AG04449 (cell line): ENCODE measurements at regions not wholly inside any gene's neighbourhood (a gene's known extent, or its start where the extent isn't known, plus 50 kb on each side); places are given as distances from the start of the nearest gene placed in this dataset.
"Not testable (repeated sequence)": the region's sequence is repeated elsewhere in the genome, so short reads cannot be mapped to it uniquely, and the experiment has no call there.

Experiments used
- CTCF ChIA-PET: fragments of 350-600 bp; formaldehyde crosslinking; extraction: SDS; loops from one replicate; lab custom pipeline; 2021; ENCODE audit warnings: antibody characterized with exemption; lab: Yijun Ruan, JAX
- POLR2A ChIA-PET: fragments of 400-600, 350-600 bp; formaldehyde crosslinking; extraction: SDS; loops from one replicate; lab custom pipeline; 2020; ENCODE audit warnings: antibody characterized with exemption, inconsistent platforms; lab: Yijun Ruan, JAX
- DNase-seq: peaks from one replicate; pipeline ENCODE4 v3.0.0-alpha.2; 2010; ENCODE audit warnings: low read depth, low spot score
- H3K4me3 ChIP-seq: 2 replicates; pipeline ENCODE4 v1.5.1; 2011; ENCODE audit warnings: low read depth, mild to moderate bottlenecking, control low read depth, low read length
- CTCF ChIP-seq: IDR thresholded peaks from one replicate; pipeline ENCODE4 v1.5.1; 2011; ENCODE audit warnings: mild to moderate bottlenecking, moderate library complexity, low read length, control low read depth, inconsistent platforms; ENCODE audit not compliant: insufficient read depth; ENCODE audit errors: missing control alignments

- CTCF ChIA-PET, POLR2A ChIA-PET, H3K4me3 ChIP-seq, DNase-seq: not testable (repeated sequence)
Measured at GRCh38 chr1:214095896-214096295, 108.1 kb downstream of the PROX1 start.

DNA sequence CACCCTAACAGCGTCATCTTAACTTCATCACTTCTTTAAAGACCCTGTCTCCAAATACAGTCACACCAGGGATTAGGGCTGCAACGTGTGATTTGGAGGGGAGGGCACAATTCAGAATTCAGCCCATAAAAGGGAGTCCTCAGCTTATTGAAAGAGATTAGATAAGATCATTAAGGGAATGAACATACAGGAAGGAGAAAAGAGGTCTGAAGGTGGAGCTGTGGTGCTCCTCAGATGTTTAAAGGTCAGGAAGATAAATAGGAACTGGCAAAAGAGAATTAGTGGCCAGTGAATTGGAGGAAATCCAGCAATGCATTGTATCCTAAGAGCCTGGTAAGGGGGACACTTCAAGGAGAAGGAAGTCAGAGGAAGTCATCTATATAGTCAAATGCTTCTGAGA, 113.5 kb downstream of the PROX1 start:
- TF ChIP-seq CTCF, result no peak
- ChIA-PET POLR2A (no interaction called here), CTCF (no interaction called here)
- no peak overlapping the region for H3K4me3 ChIP-seq
- DNase-seq, result no peak

GRCh38 chr1:214101828-214102227, 114.1 kb downstream of the PROX1 start:
- TF ChIP-seq CTCF, result no peak
- CTCF ChIA-PET, result no interaction called here
- POLR2A ChIA-PET, result no interaction called here
- H3K4me3 ChIP-seq, result no peak overlapping the region
- no peak for DNase-seq

DNA sequence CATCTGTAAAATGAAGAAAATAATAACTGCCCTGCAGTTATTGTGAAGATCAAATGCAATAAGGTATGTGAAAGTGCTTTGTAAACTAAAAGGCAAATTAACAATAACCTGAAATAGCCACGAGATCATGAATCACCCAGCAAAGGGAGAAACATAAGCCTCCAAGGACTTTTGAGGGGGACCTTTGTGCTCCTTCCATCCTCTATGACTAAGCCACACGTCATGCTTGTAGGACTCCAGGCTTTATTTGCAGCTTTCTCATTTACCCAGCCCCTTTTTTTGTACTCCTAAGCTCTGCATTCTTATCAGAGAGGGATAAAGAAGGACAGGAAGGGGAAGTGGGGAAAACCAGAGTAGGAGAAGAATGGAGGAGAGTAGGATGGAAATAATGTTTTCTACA, 115.1 kb downstream of the PROX1 start:
- no peak for TF ChIP-seq CTCF
- no peak for DNase-seq
- ChIA-PET POLR2A (no interaction called here), CTCF (no interaction called here)
- H3K4me3 ChIP-seq, result no peak overlapping the region

DNA sequence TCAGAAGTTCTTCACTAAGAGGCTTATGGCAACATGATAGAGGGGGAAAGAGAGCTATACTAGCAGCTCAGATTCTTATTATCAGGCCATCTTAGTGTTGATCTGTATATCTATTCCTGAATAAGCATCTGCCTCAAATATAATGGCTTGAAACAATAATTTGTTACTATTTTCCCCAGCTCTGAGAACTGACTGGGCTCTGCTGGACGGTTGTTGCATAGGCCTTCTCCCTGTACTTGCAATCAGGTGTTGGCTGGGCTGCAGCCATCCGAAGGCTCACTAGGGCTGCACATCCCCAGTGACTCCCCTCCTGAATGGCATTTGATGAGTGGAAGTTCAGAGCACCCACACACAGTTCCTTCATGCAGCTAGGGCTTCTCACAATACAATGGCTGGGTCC, 116.0 kb downstream of the PROX1 start:
- DNase-seq, result no peak
- ChIA-PET POLR2A (no interaction called here), CTCF (no interaction called here)
- H3K4me3 ChIP-seq, result no peak overlapping the region
- no peak for TF ChIP-seq CTCF

DNA sequence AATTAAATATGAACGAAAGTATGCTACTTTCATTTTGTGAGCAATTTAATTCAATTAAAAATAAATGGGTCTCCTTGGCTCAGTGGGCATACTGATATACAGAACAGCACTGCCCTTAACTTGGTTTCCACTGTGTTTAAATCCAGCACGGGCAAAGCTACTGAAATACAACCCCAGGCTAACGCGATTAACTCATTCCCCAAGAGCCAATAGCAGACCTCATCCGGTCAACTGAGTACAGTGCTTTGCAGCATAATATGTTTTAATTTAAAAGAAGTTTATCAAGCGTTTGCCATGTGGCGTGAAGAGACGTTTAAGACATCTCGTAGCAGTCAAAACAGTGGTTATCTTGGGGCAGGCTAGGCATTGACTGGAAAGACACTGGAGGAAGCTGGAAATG, 118.6 kb downstream of the PROX1 start:
- no peak for DNase-seq
- CTCF ChIA-PET, result no interaction called here

More for the DNA sequence above, 118.6 kb downstream of the PROX1 start:
- H3K4me3 ChIP-seq, result no peak overlapping the region
- no peak for TF ChIP-seq CTCF
- POLR2A ChIA-PET, result no interaction called here
